Keratinocyte (primary cell): ENCODE measurements at regions not wholly inside any gene's neighbourhood (a gene's known extent, or its start where the extent isn't known, plus 50 kb on each side); places are given as distances from the start of the nearest gene placed in this dataset.
A peak's percentile ranks its signal among the peaks of the same experiment; 100 is the strongest.

Source experiments
- DNase-seq: peaks from one replicate; pipeline ENCODE4 v3.0.0-alpha.2; 2011; ENCODE audit warnings: low read depth, missing footprints, low spot score
- FAIRE-seq: peaks from 2 replicates; lab custom pipeline; 2011; peaks lifted over from hg19 to GRCh38; lab: Jason Lieb, UNC
- H2AFZ ChIP-seq: 2 replicates; pipeline ENCODE4 v1.6.0; 2012; ENCODE audit warnings: low read length, control low read depth, inconsistent platforms; ENCODE audit not compliant: control insufficient read depth
- H3K27ac ChIP-seq: 2 replicates; pipeline ENCODE4 v1.5.1; 2011; ENCODE audit warnings: low read length; ENCODE audit not compliant: control insufficient read depth, insufficient read depth
- H3K27me3 ChIP-seq: 3 replicates; pipeline ENCODE4 v1.6.0; 2011; ENCODE audit warnings: low read length; ENCODE audit not compliant: control insufficient read depth, insufficient read depth; ENCODE audit errors: extremely low read depth
- H3K36me3 ChIP-seq, 2 experiments: 2 replicates in 1 of 2; 3 replicates in 1 of 2; pipeline ENCODE4 v1.5.1; 2011; ENCODE audit warnings: low read length in 2 of 2, mild to moderate bottlenecking in 1 of 2; ENCODE audit not compliant: control insufficient read depth in 2 of 2, insufficient read depth in 2 of 2; ENCODE audit errors: extremely low read depth in 1 of 2
- H3K4me1 ChIP-seq: 3 replicates; pipeline ENCODE4 v1.5.1; 2011; ENCODE audit warnings: low read length; ENCODE audit not compliant: control insufficient read depth, insufficient read depth; ENCODE audit errors: extremely low read depth
- H3K4me2 ChIP-seq: 3 replicates; pipeline ENCODE4 v1.6.0; 2011; ENCODE audit warnings: low read depth, low read length; ENCODE audit not compliant: control insufficient read depth, insufficient read depth; ENCODE audit errors: extremely low read depth
- H3K4me3 ChIP-seq, 3 experiments: fragments of 200-600 bp in 1 of 3; sonication (generic) in 1 of 3; 2 replicates in 2 of 3; 3 replicates in 1 of 3; pipeline ENCODE4 v1.5.1; 2011 to 2016; ENCODE audit warnings: low read length in 3 of 3, mild to moderate bottlenecking in 3 of 3, control low read depth in 2 of 3, inconsistent platforms in 1 of 3, low read depth in 1 of 3, mixed read lengths in 1 of 3, mixed run types in 1 of 3, moderate library complexity in 1 of 3; ENCODE audit not compliant: control insufficient read depth in 2 of 3, insufficient read depth in 2 of 3; ENCODE audit errors: extremely low read depth in 1 of 3
- H3K79me2 ChIP-seq: 2 replicates; pipeline ENCODE4 v1.6.0; 2012; ENCODE audit warnings: low read length; ENCODE audit not compliant: control insufficient read depth, insufficient read depth
- H3K9ac ChIP-seq: 3 replicates; pipeline ENCODE4 v1.6.0; 2011; ENCODE audit warnings: low read length; ENCODE audit not compliant: control insufficient read depth, insufficient read depth; ENCODE audit errors: extremely low read depth
- H3K9me1 ChIP-seq: 3 replicates; pipeline ENCODE4 v1.6.0; 2011; ENCODE audit warnings: low read length; ENCODE audit not compliant: control insufficient read depth, insufficient read depth; ENCODE audit errors: extremely low read depth
- H3K9me3 ChIP-seq: 2 replicates; pipeline ENCODE4 v1.5.1; 2012; ENCODE audit warnings: low read depth, low read length; ENCODE audit not compliant: control insufficient read depth
- H4K20me1 ChIP-seq: 3 replicates; pipeline ENCODE4 v1.6.0; 2011; ENCODE audit warnings: low read length; ENCODE audit not compliant: control insufficient read depth, insufficient read depth; ENCODE audit errors: extremely low read depth
- CTCF ChIP-seq, 3 experiments: IDR thresholded peaks in 1 of 3; conservative IDR thresholded peaks in 1 of 3; optimal IDR thresholded peaks in 1 of 3; 2 replicates in 2 of 3; 3 replicates in 1 of 3; pipeline versions ENCODE3 to v1.5.1; 2011; ENCODE audit warnings: low read length in 3 of 3, mild to moderate bottlenecking in 3 of 3, moderate library complexity in 2 of 3, control low read depth in 1 of 3, inconsistent platforms in 1 of 3; ENCODE audit not compliant: insufficient read depth in 2 of 3; ENCODE audit errors: extremely low read depth in 1 of 3
- EZH2 ChIP-seq: IDR thresholded peaks from one replicate; pipeline ENCODE4 v1.6.1; 2012; ENCODE audit warnings: inconsistent platforms, mild to moderate bottlenecking, low read length, moderate library complexity
- dilution Hi-C: fragments of 300-500 bp; cut with MboI; formaldehyde crosslinking; loops from one replicate; pipeline ENCODE4 v1.7.0; 2020; ENCODE audit warnings: low sequenced_read_pairs; ENCODE audit not compliant: extremely low pct_ligation_motif_present

GRCh38 chr2:118227698-118228508 is 139.6 kb downstream of the INSIG2 start:
- Histone ChIP-seq H3K4me1 (peaks cover 9% of the 10 kb centered on the region), H3K27me3 (peaks cover 17% of the 10 kb centered on the region), H3K9me1 (no peaks in the 10 kb centered on the region), H3K9me3 (no peaks in the 10 kb centered on the region), H3K9ac (no peak overlapping the region), H3K79me2 (no peaks in the 10 kb centered on the region), H3K4me3 (no peak overlapping the region), H2AFZ (peak overlapping the region; percentile 81), H3K36me3 (no peaks in the 10 kb centered on the region), H3K27ac (no peak overlapping the region), H3K4me2 (peak overlapping the region; percentile 38), H4K20me1 (no peaks in the 10 kb centered on the region)
- DNase-seq: no peak
- peak; percentile 23 for FAIRE-seq
- dilution Hi-C loops: no loop called here
- no peak for TF ChIP-seq CTCF (optimal IDR thresholded peaks at IDR 0.05 in 1 of 3, IDR thresholded peaks at IDR 0.05 in 1 of 3, conservative IDR thresholded peaks at IDR 0.05 in 1 of 3; ENCODE audit: extremely low read depth in 1 of 3, insufficient read depth in 2 of 3, low read length in 3 of 3)
- no peak for TF ChIP-seq EZH2

GRCh38 chr2:118225666-118226065 is 137.4 kb downstream of the INSIG2 start:
- Histone ChIP-seq H3K4me2 (no peak overlapping the region), H3K4me3 (no peak overlapping the region), H3K9me3 (no peaks in the 10 kb centered on the region), H3K9me1 (no peaks in the 10 kb centered on the region), H2AFZ (no peak overlapping the region), H3K27ac (no peak overlapping the region), H3K9ac (no peak overlapping the region), H3K36me3 (no peaks in the 10 kb centered on the region), H3K4me1 (peaks cover 9% of the 10 kb centered on the region), H3K27me3 (peaks cover 17% of the 10 kb centered on the region), H4K20me1 (no peaks in the 10 kb centered on the region), H3K79me2 (no peaks in the 10 kb centered on the region)
- TF ChIP-seq CTCF (optimal IDR thresholded peaks at IDR 0.05 in 1 of 3, IDR thresholded peaks at IDR 0.05 in 1 of 3, conservative IDR thresholded peaks at IDR 0.05 in 1 of 3; ENCODE audit: extremely low read depth in 1 of 3, insufficient read depth in 2 of 3, low read length in 3 of 3) (no peak), EZH2 (no peak)
- DNase-seq (no peak), FAIRE-seq (no peak)
- dilution Hi-C loops: no loop called here
